GM19372 (cell line): ENCODE measurements at regions not wholly inside any gene's neighbourhood (a gene's known extent, or its start where the extent isn't known, plus 50 kb on each side); places are given as distances from the start of the nearest gene placed in this dataset.

Source experiments
- ATAC-seq: cut with Tn5 transposase; IDR thresholded peaks from one replicate; pipeline ENCODE4 v1.9.1; 2021; ENCODE audit warnings: mild to moderate bottlenecking, low read depth, moderate library complexity; ENCODE audit not compliant: unreplicated experiment

DNA sequence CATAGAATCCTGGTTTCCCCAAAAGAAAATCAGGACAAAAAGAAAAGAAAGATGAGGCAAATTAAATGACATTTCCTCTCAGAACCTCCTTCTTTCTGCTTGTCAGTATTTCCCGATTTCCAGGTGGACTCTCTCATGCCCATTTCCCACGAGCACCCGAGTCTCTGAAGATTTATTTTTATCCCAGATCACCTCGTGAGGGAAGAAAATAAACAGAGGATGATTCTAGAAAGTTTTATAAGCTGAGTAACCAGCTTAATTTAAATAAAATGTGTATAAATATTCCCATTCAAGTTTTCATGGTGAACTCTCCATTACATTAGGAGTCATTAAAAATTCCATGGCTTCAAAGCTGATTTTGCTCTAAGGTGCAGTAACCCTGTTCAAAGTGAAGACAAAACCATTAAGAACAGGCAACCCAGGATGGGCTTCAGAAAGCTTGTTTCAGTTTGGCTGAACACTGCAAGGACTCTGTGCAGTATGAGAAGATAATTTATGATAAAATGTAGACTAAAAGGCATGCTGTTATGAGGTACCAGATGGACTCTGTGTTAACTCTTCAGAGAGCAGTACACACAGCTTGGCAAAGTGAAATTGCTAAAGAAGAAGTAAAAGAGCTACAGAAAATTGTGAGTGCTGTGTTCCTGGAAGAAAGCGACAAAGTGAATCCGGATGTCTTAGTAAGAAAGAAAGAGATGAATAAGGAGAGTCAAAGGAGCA, 521.3 kb upstream of the LRRN3 start:
- ATAC-seq, result no peak

DNA sequence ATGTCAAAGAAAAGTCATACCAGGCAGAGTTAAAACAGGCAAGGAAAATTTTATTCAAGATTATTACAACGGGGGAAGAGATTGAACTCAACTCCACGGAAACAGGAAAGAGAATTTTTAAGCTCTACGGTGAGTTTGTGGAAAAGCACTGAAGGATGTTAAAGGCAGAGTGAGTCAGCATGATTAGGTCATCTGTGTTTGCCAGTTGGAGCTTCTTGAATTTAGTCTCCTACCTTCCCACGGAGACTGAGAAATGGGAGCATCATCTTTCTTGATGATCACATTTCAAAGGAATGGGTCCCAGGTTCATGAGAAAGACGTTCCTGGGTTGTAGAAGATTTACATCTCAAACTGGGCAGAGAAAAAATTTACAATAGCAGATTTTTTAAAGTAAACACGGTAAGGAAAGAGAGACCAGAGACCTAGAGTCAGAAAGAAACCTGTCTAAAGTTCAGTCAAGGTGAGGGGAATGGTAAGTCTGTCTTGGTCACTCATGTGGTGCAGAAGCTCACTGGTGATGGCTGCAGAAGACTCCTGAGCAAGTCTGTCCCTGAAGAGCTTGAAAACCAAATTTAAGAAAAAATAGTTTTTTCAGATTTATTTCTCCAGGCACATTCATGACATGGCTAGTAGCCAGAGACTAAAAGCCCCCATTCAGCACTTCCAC, 516.9 kb upstream of the LRRN3 start:
- no peak for ATAC-seq

DNA sequence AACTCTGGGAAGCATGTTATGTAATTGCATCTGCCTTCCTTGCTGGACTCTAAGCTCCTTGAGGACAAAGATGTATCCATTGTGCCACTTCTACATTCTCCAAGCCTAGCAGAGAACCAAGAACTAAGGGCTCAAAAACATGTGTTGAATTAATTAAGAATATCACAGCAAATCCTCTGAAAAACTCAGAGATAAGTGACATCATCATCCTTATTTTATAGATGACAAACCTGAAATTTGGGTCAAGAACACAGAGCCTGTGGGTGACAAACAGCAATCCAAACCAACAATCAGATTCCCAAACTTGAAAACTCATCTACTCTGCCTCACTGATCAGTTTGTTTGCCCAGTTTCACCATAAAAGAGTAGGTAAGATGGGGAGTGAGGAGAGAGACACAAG, 503.6 kb upstream of the LRRN3 start:
- no peak for ATAC-seq

- ATAC-seq, result no peak
Measured at GRCh38 chr7:110590415-110590814, 500.5 kb upstream of the LRRN3 start.

DNA sequence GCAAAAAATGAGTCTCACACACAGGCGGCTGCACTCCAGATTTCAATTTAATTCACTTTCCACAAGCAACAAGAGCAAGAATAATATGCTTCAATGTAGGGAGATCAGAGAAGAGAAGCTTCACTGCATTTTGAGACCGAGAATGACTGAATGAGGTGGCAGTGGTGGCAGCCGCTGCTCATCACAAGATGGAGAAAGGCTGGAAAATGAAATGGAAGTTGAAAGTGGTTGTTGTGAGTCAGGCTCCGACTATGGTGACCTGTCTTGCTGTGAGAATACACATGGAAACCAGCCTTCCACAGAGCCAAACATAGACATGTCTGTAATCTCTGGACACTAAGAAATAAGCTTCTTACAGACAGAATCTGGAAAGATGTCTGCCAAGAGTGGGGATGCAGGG, 499.6 kb upstream of the LRRN3 start:
- ATAC-seq, result no peak

GRCh38 chr7:110592557-110592956, 498.4 kb upstream of the LRRN3 start:
- no peak for ATAC-seq

GRCh38 chr7:110593355-110593754, 497.6 kb upstream of the LRRN3 start:
- ATAC-seq, result no peak

DNA sequence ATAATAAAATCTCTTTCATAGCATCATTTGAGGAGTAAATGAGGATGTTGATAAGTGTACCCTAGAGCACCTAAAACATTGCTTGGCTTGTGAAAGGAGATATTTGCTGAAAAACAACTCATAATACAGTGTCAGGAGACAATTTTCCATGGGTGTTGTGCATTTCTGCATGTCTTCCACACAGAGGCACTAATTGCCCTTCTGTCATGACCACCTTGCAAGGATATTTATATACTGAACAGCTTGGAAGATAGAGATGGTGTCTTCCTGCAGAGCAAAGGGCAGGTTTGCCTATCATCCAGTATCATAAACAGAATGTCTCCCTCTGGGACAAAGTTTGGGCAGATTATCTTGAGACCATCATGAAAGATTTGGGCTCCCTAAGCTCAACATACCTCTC, 495.2 kb upstream of the LRRN3 start:
- ATAC-seq, result no peak

DNA sequence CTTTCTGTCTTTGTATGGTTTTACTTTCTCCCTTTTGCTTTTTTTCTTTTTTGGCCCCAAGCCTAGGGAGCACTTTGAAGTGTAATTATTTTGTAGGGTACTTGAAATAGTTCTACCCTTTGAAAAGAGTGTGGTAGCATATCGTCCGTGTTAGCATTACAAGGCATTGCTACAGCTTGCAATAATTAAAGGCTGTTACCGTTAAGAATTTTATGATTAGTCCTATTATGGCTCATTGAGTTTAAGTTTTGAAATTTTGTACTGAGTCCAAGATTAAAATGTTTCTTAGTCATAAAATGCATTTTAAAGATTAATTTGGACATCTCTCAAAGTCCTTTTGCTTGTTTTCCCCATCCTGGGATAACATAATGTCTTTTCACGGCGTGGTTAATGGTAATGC, 490.0 kb upstream of the LRRN3 start:
- no peak for ATAC-seq

GRCh38 chr7:110601710-110602109, 489.2 kb upstream of the LRRN3 start:
- no peak for ATAC-seq

DNA sequence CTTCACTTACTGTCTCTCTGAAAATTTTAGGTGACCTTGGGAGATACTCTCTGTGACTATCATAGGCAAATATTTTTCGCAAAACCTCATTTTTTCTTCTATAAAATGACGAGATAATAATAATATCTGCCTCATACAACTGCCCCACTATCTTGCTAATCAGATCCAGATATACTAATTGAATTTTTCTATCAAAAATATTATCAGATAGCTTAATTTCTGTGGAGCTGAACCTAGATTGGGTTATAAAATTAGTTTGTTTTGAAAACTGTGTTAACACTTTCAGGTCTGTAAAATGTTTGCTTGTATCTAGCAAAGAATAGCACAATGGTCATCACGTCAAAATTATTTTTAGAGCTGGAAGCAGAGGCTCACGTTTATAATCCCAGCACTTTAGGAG, 486.7 kb upstream of the LRRN3 start:
- ATAC-seq, result no peak

DNA sequence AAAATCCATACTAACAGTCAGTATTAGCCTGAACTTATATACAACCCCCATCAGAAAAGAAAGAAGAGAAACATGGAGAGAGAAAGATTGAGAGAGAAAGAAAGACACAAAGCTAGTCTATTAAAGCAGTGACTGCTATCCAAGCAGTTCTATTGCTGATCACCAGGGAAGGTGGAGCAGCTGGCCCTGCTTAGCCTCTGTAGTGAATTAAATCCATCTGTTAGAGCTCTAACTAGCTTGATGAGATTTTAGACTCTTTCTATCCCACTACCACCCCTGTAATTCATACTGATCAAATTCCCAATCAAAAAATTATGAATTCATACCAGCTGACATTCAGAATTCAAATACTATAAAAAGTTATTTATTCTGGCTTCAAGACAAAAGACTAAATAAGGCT, 486.0 kb upstream of the LRRN3 start:
- no peak for ATAC-seq

DNA sequence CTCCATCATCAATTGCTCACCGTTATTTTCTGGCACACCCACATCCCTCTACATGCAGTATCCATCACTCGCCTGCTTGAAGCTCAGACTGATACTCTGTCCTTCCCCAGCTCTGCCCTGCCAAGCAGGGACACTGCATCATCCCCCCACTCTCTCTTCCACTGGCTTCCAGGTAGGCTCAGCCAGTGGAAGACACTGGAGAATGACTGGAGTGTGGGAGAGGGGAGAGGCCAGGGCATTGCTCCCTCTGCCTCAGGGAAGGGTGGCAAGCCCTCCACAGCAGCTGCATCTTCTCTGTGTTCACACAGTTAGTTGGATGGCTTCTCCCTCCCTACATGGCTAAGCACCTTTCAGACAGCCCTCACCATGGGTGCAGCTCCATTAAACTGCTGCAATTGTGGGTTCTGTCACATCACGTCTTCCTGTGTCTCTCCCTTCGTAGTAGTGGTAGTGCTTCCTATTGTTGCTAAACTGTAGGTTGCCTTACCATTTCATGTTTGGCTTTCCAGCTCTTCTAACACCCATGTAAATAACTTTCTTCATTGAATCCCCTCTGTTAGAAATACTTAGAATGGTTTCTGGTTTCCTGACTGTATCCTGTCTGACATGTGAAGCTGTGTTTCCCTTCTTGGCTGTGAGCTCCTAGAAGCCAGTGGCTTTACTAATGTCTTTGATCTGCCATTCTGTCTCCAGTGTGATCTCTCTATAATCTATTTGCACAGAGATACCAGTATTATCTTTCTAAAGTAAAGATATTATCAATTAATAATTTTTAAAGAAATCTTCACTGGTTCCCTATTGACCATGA, 483.7 kb upstream of the LRRN3 start:
- no peak for ATAC-seq

DNA sequence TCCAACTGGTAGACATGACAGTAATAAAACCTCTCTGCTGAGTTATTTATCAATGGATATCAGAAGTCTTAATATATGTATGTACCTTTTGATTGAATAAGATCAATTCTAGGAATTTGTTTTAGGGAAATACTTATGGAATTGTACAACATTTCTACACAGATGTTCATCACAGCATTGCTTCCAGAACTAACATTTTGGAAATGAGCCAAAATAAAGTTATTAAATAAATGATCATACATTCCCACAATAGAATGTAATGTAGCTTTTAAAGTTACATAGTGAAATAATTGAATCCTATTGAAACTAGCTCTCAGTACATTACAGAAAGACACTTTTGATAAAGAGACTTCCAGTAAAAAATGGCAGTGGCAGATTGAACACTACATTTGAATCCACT, 481.6 kb upstream of the LRRN3 start:
- ATAC-seq, result no peak

- ATAC-seq, result no peak
Measured at GRCh38 chr7:110612680-110613079, 478.2 kb upstream of the LRRN3 start.
